GM06990 (cell line): ENCODE measurements at regions not wholly inside any gene's neighbourhood (a gene's known extent, or its start where the extent isn't known, plus 50 kb on each side); places are given as distances from the start of the nearest gene placed in this dataset.

Experiments
- DNase-seq: peaks from one replicate; pipeline ENCODE4 v3.0.0-alpha.2; 2011; ENCODE audit not compliant: insufficient read length; ENCODE audit errors: extremely low read depth
- H3K27me3 ChIP-seq: replicated peaks from 2 replicates; pipeline ENCODE4 v1.6.0; 2011; ENCODE audit warnings: low read length; ENCODE audit not compliant: control insufficient read depth, insufficient read depth
- H3K36me3 ChIP-seq: 2 replicates; pipeline ENCODE4 v1.5.1; 2011; ENCODE audit warnings: low read length; ENCODE audit not compliant: control insufficient read depth, insufficient read depth
- H3K4me3 ChIP-seq: replicated peaks from 2 replicates; pipeline ENCODE4 v1.5.1; 2011; ENCODE audit warnings: low read depth, mild to moderate bottlenecking, control low read depth, low read length
- TF ChIP-seq, protein P1 (sequence below): IDR thresholded peaks from 2 replicates; pipeline ENCODE4 v1.5.1; 2011; ENCODE audit warnings: low read length, control low read depth, mild to moderate bottlenecking, inconsistent platforms; ENCODE audit not compliant: insufficient read depth, poor library complexity, severe bottlenecking

DNA sequence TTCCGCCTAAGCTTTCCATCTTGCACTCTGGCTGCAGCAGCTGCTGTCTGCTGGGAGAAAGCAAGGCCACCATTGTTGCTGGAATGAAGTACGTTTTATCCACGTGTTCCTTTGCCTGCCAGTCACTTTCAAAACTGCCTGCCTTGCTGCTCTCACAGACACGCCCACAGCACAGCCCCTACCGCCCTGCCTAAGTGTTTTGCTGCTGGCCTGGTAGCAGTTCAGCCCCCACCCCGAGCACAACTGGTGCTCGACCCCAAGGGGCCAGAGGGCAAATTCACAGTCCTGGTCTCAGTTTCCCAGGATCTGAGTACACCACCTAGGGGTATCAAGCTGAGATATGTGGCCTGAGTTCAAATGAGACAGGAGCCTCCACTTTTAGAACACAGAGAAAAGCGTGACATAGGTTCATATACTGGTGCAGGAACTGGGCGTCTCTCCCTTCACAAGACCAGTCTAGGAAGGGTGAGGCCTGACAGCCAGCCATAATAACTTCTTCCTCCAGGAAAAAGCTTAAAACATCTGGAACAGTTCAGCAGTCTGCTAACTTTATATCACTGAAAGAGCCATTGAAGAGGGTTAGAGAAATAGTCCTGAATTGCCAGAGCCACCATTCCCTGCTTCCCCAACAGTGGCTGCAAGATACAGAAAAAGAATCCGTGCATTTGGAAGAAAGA is 1012.3 kb downstream of the ZPLD1 start:
- TF ChIP-seq, protein P1, sequence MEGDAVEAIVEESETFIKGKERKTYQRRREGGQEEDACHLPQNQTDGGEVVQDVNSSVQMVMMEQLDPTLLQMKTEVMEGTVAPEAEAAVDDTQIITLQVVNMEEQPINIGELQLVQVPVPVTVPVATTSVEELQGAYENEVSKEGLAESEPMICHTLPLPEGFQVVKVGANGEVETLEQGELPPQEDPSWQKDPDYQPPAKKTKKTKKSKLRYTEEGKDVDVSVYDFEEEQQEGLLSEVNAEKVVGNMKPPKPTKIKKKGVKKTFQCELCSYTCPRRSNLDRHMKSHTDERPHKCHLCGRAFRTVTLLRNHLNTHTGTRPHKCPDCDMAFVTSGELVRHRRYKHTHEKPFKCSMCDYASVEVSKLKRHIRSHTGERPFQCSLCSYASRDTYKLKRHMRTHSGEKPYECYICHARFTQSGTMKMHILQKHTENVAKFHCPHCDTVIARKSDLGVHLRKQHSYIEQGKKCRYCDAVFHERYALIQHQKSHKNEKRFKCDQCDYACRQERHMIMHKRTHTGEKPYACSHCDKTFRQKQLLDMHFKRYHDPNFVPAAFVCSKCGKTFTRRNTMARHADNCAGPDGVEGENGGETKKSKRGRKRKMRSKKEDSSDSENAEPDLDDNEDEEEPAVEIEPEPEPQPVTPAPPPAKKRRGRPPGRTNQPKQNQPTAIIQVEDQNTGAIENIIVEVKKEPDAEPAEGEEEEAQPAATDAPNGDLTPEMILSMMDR = no peak
- Histone ChIP-seq H3K4me3 (no peak overlapping the region), H3K27me3 (no peaks in the 10 kb centered on the region), H3K36me3 (no peaks in the 10 kb centered on the region)
- no peak for DNase-seq

DNA sequence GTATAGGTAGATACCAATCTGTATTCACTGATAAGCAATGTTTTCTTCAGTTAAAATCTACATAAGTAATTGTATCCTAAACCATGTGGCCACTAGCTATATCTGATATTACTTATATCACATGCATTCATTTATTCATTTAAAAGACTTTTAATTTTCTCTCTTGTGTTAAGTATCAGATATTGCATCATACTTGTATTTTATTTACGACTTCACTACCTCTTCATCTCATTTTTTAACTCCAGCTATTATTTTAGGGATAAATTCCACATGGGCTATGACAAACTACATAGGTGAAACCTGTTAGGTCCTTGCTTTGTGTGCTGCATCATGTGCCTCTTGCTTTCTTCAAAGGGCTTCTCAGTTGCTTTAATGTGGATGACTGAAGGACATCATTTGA is 1018.3 kb downstream of the ZPLD1 start:
- Histone ChIP-seq H3K27me3 (no peaks in the 10 kb centered on the region), H3K36me3 (no peaks in the 10 kb centered on the region), H3K4me3 (no peak overlapping the region)
- no peak for DNase-seq
- TF ChIP-seq, protein P1 = no peak

DNA sequence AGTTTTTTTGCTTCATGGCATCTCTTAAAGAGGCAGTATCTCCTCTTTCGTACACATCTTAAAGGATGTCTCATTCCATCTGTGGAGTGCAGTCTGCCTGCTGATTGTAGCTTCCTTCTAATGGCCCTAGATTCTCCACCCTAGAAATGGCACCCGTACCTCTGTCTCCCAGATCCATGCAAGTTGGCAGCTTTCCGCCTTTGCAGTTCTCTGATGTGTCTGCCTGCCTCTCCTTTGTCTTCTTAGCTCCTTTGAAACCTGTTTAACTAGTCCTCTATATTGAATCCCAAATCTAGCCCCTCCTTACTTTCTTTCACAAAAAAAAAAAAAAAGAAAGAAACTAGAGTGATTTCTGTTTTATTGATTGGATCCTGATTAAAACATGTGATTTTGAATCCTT is 1025.0 kb downstream of the ZPLD1 start:
- no peak for DNase-seq
- no peaks in the 10 kb centered on the region for H3K36me3 ChIP-seq
- H3K4me3 ChIP-seq = no peak overlapping the region
- no peaks in the 10 kb centered on the region for H3K27me3 ChIP-seq
- TF ChIP-seq, protein P1 = no peak

DNA sequence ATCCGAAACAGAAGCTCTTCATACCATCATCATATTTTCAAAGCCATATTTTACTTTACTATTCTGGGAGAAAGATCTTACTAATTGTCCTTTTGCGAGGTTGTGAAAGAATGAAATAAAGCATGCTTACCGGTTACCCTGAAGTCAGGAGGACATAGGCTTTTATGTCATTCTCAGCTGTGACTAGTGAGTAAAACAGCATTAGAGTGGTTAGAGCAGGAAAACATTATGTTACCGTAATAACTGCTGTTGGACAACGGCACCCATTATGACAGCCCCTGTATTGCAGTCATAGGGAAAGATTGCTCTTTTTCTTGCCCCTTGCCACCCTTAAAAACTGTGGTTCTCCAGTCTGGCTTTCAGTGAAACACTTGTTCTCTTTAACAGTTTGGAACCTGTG is 1035.7 kb downstream of the ZPLD1 start:
- DNase-seq = no peak
- Histone ChIP-seq H3K36me3 (no peaks in the 10 kb centered on the region), H3K4me3 (no peak overlapping the region), H3K27me3 (no peaks in the 10 kb centered on the region)
- TF ChIP-seq, protein P1 = no peak

DNA sequence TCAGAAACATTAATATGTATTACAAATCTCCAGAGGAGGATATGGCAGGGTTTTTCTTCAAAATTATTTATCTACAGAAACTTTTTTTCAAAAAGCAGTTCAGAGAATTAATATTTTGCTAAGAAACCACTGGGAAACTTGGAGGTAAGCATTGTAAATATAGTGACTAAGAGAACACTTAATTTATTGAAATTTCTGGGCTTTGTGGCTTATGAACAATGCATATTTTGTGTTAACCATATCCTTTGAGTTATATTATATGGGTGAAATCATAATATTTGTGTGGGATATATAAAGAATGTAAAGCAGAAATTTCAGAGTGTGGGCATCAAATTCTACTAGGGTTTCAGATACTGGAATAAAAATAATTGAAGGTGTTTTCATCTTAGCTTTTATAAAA is 1059.2 kb downstream of the ZPLD1 start:
- Histone ChIP-seq H3K36me3 (no peaks in the 10 kb centered on the region), H3K27me3 (no peaks in the 10 kb centered on the region), H3K4me3 (no peak overlapping the region)
- TF ChIP-seq, protein P1 = no peak
- DNase-seq = no peak

DNA sequence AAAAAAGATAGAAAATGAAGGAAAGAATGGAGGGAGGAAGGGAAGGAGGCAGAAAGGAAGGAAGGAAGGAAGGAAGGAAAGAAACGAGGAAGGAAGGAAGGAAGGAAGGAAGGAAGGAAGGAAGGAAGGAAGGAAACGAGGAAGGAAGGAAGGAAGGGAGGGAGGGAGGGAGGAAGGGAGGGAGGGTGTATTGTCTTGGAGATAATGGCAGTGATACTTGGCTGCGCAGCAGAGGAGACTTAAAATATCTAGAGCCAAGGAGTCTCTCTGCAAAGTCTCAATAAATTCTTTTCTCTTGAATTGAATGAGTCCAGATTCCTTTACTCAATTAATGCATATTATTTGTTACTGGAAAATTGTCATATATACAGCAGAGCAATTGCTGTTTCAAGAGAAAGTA is 1059.7 kb downstream of the ZPLD1 start:
- TF ChIP-seq, protein P1 = no peak
- Histone ChIP-seq H3K27me3 (no peaks in the 10 kb centered on the region), H3K4me3 (no peak overlapping the region), H3K36me3 (no peaks in the 10 kb centered on the region)
- no peak for DNase-seq
